LNCaP clone FGC (cell line): ENCODE measurements at regions not wholly inside any gene's neighbourhood (a gene's known extent, or its start where the extent isn't known, plus 50 kb on each side); places are given as distances from the start of the nearest gene placed in this dataset.

Source experiments
- DNase-seq: peaks from one replicate; pipeline ENCODE4 v3.0.0-alpha.2; 2011; ENCODE audit warnings: low read depth
- H3K4me3 ChIP-seq: 2 replicates; pipeline ENCODE4 v1.5.1; 2011; ENCODE audit warnings: mild to moderate bottlenecking, low read depth, low read length, control low read depth
- TF ChIP-seq, protein P1 (sequence below): IDR thresholded peaks from 2 replicates; pipeline ENCODE4 v1.5.1; 2012; ENCODE audit warnings: mild to moderate bottlenecking; ENCODE audit not compliant: control insufficient read depth, insufficient read depth; ENCODE audit errors: extremely low read depth

DNA sequence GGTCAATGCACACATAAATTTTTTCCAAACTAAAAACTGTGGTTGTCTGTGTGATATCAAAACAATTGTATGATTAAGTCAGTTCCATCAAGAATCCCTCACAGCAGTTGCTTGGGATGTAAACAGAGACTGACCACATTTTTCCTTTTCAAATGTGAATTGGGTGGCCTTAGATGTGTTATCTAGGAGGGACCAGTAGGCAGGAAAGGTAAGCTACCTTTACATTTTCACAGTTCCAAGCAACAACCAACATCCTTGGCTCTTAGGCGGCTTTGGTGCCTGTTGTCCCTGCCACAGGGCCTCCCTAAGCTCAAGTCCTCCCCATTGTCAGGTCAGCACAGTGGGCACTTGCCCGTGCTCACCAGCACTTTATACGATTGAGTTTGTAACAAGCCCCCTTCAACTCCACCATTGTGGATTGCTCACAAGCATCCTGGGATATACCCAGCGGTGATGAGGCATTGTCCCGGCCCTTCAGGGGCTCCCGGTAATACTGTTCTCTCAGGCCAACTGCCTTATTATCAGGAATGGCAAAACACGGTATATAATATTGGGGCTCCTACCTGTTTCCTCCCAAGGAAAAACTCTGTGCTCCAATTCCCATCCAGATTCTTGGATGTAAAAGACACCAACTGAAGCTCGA, 114.9 kb upstream of the ANKRD1 start:
- H3K4me3 ChIP-seq, result no peak overlapping the region
- DNase-seq, result no peak
- TF ChIP-seq, protein P1, sequence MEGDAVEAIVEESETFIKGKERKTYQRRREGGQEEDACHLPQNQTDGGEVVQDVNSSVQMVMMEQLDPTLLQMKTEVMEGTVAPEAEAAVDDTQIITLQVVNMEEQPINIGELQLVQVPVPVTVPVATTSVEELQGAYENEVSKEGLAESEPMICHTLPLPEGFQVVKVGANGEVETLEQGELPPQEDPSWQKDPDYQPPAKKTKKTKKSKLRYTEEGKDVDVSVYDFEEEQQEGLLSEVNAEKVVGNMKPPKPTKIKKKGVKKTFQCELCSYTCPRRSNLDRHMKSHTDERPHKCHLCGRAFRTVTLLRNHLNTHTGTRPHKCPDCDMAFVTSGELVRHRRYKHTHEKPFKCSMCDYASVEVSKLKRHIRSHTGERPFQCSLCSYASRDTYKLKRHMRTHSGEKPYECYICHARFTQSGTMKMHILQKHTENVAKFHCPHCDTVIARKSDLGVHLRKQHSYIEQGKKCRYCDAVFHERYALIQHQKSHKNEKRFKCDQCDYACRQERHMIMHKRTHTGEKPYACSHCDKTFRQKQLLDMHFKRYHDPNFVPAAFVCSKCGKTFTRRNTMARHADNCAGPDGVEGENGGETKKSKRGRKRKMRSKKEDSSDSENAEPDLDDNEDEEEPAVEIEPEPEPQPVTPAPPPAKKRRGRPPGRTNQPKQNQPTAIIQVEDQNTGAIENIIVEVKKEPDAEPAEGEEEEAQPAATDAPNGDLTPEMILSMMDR, result no peak

DNA sequence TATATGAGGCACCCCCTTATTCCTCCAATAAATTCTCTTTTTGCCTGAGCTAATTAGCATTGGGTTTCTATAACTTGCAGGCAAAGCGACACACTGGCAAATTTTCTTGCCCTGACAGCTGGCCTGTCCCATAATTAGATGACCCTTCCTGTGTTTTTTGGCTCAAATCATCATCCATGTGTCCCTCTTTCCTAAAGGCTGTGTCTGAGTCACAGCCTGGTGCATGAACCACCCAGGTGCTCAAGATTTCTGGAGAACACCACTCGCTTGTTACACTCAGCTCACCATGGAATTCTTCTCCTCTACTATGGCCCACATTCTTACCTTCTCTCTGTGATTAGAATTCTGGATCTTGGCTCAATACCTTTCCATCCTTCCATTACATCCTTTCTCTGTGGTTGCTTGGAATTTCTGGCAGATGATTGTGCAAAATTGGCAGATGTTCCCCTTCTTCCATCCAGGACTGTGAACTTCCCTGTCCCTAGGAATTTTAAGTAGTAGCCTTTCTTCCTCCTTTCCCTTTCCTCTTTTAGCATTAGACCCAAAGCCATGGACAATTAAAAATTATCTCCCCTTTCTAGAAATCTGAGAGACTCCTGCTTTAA, 116.0 kb upstream of the ANKRD1 start:
- no peak overlapping the region for H3K4me3 ChIP-seq
- DNase-seq, result no peak
- TF ChIP-seq, protein P1, result no peak

DNA sequence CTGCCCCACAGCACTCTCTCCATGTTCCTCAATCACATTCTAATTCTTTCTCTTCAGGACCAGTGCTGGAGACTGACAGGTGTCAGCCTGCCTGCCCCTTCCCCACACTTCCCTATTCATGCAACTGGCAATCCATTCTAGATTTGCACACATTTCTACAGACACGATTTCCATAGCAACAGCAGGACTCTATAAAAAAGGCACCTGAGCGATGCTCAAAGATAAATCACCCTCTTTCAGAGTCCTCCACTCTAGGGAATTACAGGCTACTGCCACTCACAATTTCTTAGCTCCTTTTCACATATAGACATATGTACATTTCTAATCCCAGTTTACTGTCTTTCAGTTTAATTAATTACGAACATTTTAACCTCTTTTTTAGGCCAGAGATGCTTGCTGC, 118.1 kb upstream of the ANKRD1 start:
- TF ChIP-seq, protein P1, result no peak
- no peak for DNase-seq
- H3K4me3 ChIP-seq, result no peak overlapping the region

DNA sequence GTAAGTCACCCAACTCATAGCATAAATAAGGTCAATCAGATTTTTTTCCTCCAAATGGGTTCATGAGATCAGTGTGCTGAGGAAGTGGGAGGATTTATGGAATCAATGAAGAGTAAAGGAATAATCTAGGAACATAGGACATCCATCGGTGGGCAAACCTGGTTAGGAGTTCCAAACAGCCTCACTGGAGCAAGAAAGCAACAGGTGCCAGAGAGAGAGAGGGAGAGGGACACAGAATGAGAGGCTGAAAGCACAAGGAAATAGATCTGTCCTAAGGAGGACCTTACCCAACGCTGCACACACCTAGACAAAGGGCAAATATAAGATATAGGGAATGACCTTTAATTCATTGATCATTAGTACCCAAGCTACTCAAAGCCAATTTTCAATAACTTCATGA, 119.5 kb upstream of the ANKRD1 start:
- no peak overlapping the region for H3K4me3 ChIP-seq
- DNase-seq, result no peak
- TF ChIP-seq, protein P1, result no peak

DNA sequence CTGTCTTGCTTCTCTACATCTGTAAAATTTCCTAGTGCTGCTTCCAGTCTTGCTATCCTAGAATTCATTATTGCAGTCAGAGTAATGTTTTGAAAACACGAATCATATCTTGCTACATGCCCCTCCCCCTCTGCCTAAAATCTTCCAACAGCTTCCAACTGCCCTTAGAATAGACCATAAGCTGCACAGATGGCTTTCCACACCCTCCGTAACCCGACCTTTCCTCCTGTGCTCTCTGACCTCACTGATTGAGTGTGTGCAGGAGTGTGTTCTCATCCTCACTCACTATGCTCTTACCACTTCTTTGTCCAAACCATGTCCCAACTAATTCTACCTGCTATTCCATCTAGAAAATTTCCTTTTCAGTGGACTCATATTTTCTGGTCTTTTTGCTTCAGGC, 121.2 kb upstream of the ANKRD1 start:
- TF ChIP-seq, protein P1, result no peak
- no peak for DNase-seq
- H3K4me3 ChIP-seq, result no peak overlapping the region

DNA sequence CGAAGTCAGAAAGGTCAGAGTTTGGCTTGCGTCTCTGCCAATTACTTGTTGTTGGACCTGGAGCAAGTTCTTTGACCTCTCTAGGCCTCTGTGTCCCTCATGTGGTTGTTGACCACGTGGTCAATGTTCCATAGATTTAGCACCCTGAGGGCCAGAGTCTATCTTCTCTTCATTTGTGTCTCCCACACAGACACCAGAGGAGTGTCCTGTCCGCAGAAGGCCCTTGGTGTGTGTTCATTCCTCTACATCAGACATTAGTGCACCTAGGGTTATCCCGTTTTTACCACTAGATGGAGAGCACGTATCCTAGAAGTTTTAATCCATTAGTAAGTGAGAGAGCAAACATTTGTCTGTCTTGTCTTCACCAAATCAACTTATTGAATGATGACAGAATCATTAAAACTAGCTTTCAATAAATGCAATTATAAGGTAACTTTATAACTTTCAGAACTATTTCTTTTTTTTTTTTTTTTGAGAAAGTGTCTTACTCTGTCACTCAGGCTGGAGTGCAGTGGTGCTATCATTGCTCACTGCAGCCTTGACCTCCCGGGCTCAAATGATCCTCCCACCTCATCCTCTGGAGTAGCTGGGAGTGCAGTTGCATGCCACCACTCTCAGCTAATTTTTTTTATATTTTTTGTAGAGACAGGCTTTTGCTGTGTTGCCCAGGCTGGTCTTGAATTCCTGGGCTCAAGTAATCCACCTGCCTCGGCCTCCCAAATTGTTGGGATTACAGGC, 122.5 kb upstream of the ANKRD1 start:
- no peak overlapping the region for H3K4me3 ChIP-seq
- DNase-seq, result peak; percentile 22
- TF ChIP-seq, protein P1, result peak; percentile 69
